ENCODE measurements at regions not wholly inside any gene's neighbourhood (a gene's known extent, or its start where the extent isn't known, plus 50 kb on each side); places are given as distances from the start of the nearest gene placed in this dataset.

- H3K27ac ChIP-seq (ENCODE audit: low read depth, low read length) = no peak overlapping the region
- 89% methylated on average over 9 of the region's 9 CpGs; no CpG with 5 or more reads in 1 of the 2 experiments for WGBS, 2 experiments (ENCODE audit: extremely low coverage in 1 of 2, insufficient coverage in 1 of 2, insufficient read length in 1 of 2, insufficient replicate concordance in 2 of 2, low coverage in 1 of 2, low lambda C conversion rate in 2 of 2, missing lambda C conversion rate in 1 of 2)
- H3K4me3 ChIP-seq (ENCODE audit: extremely low read depth in 1 of 4, insufficient read depth in 2 of 4, low read depth in 3 of 4, low read length in 4 of 4) = no peak overlapping the region
- no peaks in the 10 kb centered on the region; the same call in 1 of the 2 replicates for H3K23me2 ChIP-seq (ENCODE audit: low read depth, low read length)
- H2BK15ac ChIP-seq (ENCODE audit: low read length) = no peak overlapping the region; the same call in 1 of the 2 replicates
- no peak overlapping the region for H3K14ac ChIP-seq (ENCODE audit: insufficient read length)
- peaks cover 3 to 7% (median 7%) of the 10 kb centered on the region in 4 experiments; a peak in 5 of 7 replicates for H3K4me1 ChIP-seq (replicated peaks in 1 of 4; ENCODE audit: control insufficient read depth in 3 of 4, insufficient read depth in 4 of 4, low read length in 3 of 4)
- no peak overlapping the region for H2AK5ac ChIP-seq (ENCODE audit: low read depth, low read length)
- H3K4ac ChIP-seq (replicated peaks; ENCODE audit: insufficient read length, low read depth, low read length) = no peak overlapping the region
- no peak overlapping the region for H4K8ac ChIP-seq (ENCODE audit: extremely low read depth, insufficient read depth, low read length)
- no peak for FAIRE-seq
- H2BK5ac ChIP-seq (ENCODE audit: low read depth, low read length) = no peak overlapping the region; the same call in 1 of the 2 replicates
- no peaks in the 10 kb centered on the region for H4K20me1 ChIP-seq (replicated peaks in 1 of 2; ENCODE audit: control insufficient read depth in 1 of 2, insufficient read depth in 2 of 2, low read length in 2 of 2)
- TF ChIP-seq YY1 (IDR thresholded peaks at IDR 0.05; ENCODE audit: low read depth, low read length) (no peak), TCF12 (IDR thresholded peaks at IDR 0.05; ENCODE audit: low read depth, low read length) (no peak), SP4 (IDR thresholded peaks at IDR 0.05; ENCODE audit: low read length) (no peak), SAP30 (IDR thresholded peaks at IDR 0.05; ENCODE audit: insufficient read depth, insufficient replicate concordance, low read length) (no peak), POLR2AphosphoS5 (IDR thresholded peaks at IDR 0.05; ENCODE audit: low read depth, low read length) (no peak)
- TF ChIP-seq, protein P1, sequence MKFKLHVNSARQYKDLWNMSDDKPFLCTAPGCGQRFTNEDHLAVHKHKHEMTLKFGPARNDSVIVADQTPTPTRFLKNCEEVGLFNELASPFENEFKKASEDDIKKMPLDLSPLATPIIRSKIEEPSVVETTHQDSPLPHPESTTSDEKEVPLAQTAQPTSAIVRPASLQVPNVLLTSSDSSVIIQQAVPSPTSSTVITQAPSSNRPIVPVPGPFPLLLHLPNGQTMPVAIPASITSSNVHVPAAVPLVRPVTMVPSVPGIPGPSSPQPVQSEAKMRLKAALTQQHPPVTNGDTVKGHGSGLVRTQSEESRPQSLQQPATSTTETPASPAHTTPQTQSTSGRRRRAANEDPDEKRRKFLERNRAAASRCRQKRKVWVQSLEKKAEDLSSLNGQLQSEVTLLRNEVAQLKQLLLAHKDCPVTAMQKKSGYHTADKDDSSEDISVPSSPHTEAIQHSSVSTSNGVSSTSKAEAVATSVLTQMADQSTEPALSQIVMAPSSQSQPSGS (IDR thresholded peaks at IDR 0.05; ENCODE audit: low read length) = no peak
- H3K56ac ChIP-seq (replicated peaks; ENCODE audit: insufficient read length, low read depth, low read length) = no peak overlapping the region
- no peak overlapping the region for H3K9ac ChIP-seq (replicated peaks in 1 of 4; ENCODE audit: extremely low read depth in 1 of 4, low read depth in 3 of 4, low read length in 3 of 4)
- no peak overlapping the region for H2AFZ ChIP-seq (ENCODE audit: low read length)
- POLR2A ChIA-PET (ENCODE audit: partially characterized antibody) = interaction anchor here (1.4 kb wide), 1 partner anchor 200 kb away, joined by 3 read pairs; no protein-coding TSS in a partner anchor
- no peak overlapping the region for H4K91ac ChIP-seq (replicated peaks; ENCODE audit: insufficient read length, low read length)
- CTCF ChIA-PET (ENCODE audit: partially characterized antibody) = no interaction called here
- H3K27me3 ChIP-seq (replicated peaks in 1 of 4; ENCODE audit: control insufficient read depth in 3 of 4, extremely low read depth in 1 of 4, insufficient read depth in 3 of 4, low read length in 3 of 4) = no peaks in the 10 kb centered on the region; a peak in 2 of 7 replicates
- no peak for DNase-seq (ENCODE audit: low read depth in 1 of 2, low spot score in 2 of 2)
- no peaks in the 10 kb centered on the region for H3K79me2 ChIP-seq (ENCODE audit: control insufficient read depth in 1 of 2, insufficient read depth in 2 of 2, low read length in 2 of 2)
- no peak overlapping the region for H3K23ac ChIP-seq (ENCODE audit: insufficient read length)
- H3K9me3 ChIP-seq (ENCODE audit: insufficient read depth in 2 of 2, low read depth in 1 of 2, low read length in 1 of 2) = no peaks in the 10 kb centered on the region
- no peaks in the 10 kb centered on the region for H3K36me3 ChIP-seq (ENCODE audit: control insufficient read depth in 2 of 4, insufficient read depth in 4 of 4, low read length in 3 of 4)
- no peak overlapping the region for H3K4me2 ChIP-seq (ENCODE audit: insufficient read depth in 1 of 2, low read depth in 2 of 2, low read length in 2 of 2)
- H2BK120ac ChIP-seq (replicated peaks; ENCODE audit: low read depth, low read length) = no peak overlapping the region
- no peak overlapping the region for H2BK12ac ChIP-seq (ENCODE audit: low read depth, low read length)
- H4K5ac ChIP-seq (ENCODE audit: insufficient read length, low read depth, low read length) = no peak overlapping the region
- H3K79me1 ChIP-seq (ENCODE audit: low read depth, low read length) = no peaks in the 10 kb centered on the region
- H2BK20ac ChIP-seq (ENCODE audit: low read length) = no peak overlapping the region
- H3K18ac ChIP-seq (ENCODE audit: extremely low read depth, low read length) = no peak overlapping the region
Observed at GRCh38 chr5:173772384-173773059, 115.6 kb upstream of the CPEB4 start.
